HEK293 (cell line): ENCODE measurements at regions not wholly inside any gene's neighbourhood (a gene's known extent, or its start where the extent isn't known, plus 50 kb on each side); places are given as distances from the start of the nearest gene placed in this dataset.

Source experiments
- KLF10 ChIP-seq: fragments of 450-650 bp; IDR thresholded peaks from 2 replicates; pipeline ENCODE4 v1.5.1; 2018; ENCODE audit warnings: missing biosample characterization, mild to moderate bottlenecking, missing genetic modification characterization
- KLF16 ChIP-seq: fragments of 450-650 bp; formaldehyde crosslinking; IDR thresholded peaks from 2 replicates; pipeline ENCODE4 v1.5.1; 2017; ENCODE audit warnings: missing biosample characterization, missing genetic modification characterization
- MYNN ChIP-seq: fragments of 450-650 bp; formaldehyde crosslinking; IDR thresholded peaks from 2 replicates; pipeline ENCODE4 v1.5.1; 2016; ENCODE audit warnings: missing biosample characterization, missing genetic modification characterization, borderline replicate concordance
- YY1 ChIP-seq: fragments of 450-650 bp; formaldehyde crosslinking; IDR thresholded peaks from 2 replicates; pipeline ENCODE4 v1.5.1; 2018; ENCODE audit warnings: missing biosample characterization, missing genetic modification characterization
- ZBTB17 ChIP-seq: fragments of 450-650 bp; formaldehyde crosslinking; IDR thresholded peaks from 2 replicates; pipeline ENCODE4 v1.5.1; 2016; ENCODE audit warnings: missing biosample characterization, missing genetic modification characterization
- ZFHX2 ChIP-seq: fragments of 450-650 bp; formaldehyde crosslinking; conservative IDR thresholded peaks from 2 replicates; pipeline ENCODE4 v1.5.1; 2016; ENCODE audit warnings: missing biosample characterization, missing genetic modification characterization
- ZNF184 ChIP-seq: fragments of 450-650 bp; IDR thresholded peaks from 2 replicates; pipeline ENCODE4 v1.5.1; 2018; ENCODE audit warnings: missing biosample characterization, mild to moderate bottlenecking, missing genetic modification characterization
- ZNF394 ChIP-seq: fragments of 450-650 bp; formaldehyde crosslinking; IDR thresholded peaks from 2 replicates; pipeline ENCODE4 v1.5.1; 2016; ENCODE audit warnings: missing biosample characterization, missing genetic modification characterization, mild to moderate bottlenecking, moderate library complexity, borderline replicate concordance
- ZNF549 ChIP-seq: fragments of 450-650 bp; IDR thresholded peaks from 2 replicates; pipeline ENCODE4 v1.5.1; 2018; ENCODE audit warnings: missing biosample characterization, missing genetic modification characterization, mild to moderate bottlenecking, inconsistent platforms, moderate library complexity
- ZSCAN16 ChIP-seq: fragments of 450-650 bp; formaldehyde crosslinking; IDR thresholded peaks from 2 replicates; pipeline ENCODE4 v1.5.1; 2016; ENCODE audit warnings: missing biosample characterization, missing genetic modification characterization
- TF ChIP-seq, protein P1 (sequence below): fragments of 450-650 bp; formaldehyde crosslinking; IDR thresholded peaks from 2 replicates; pipeline ENCODE4 v1.5.1; 2016; ENCODE audit warnings: missing biosample characterization, missing genetic modification characterization
- TF ChIP-seq, protein P2 (sequence below): fragments of 450-650 bp; formaldehyde crosslinking; IDR thresholded peaks from 2 replicates; pipeline ENCODE4 v1.5.1; 2016; ENCODE audit warnings: missing biosample characterization, missing genetic modification characterization, low read depth
- TF ChIP-seq, protein P3 (sequence below): fragments of 450-650 bp; formaldehyde crosslinking; IDR thresholded peaks from 2 replicates; pipeline ENCODE4 v1.5.1; 2016; ENCODE audit warnings: missing biosample characterization, missing genetic modification characterization

DNA sequence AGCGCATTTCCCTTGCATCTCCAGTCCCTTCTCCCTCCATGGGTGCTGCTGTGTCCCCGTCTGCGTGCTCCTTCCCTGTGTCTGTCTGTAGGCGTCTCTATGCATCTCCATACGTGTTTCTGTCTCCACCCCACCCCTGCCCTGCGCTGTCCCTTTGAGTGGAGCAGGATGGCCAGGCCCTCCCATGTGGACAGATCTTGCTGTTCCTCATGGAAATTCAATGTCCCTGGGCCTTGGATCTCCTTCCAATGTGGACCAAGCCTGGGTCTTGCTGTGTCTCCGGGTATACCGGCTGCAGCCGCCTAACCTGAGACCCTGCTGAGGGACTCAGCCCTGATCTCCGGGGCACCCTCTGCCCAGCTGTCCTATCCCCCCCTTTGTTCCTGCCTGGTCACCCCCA lies 172.7 kb downstream of the BMP7 start:
- TF ChIP-seq ZSCAN16 (tag by site-specific recombination) (no peak), ZNF394 (tag by site-specific recombination) (no peak), KLF10 (tag by site-specific recombination) (no peak), ZNF549 (tag by site-specific recombination) (no peak), MYNN (tag by site-specific recombination) (no peak), ZNF184 (tag by site-specific recombination) (no peak), YY1 (no peak), ZFHX2 (tag by site-specific recombination) (no peak), ZBTB17 (tag by site-specific recombination) (no peak), KLF16 (tag by site-specific recombination) (no peak)
- TF ChIP-seq, protein P1, sequence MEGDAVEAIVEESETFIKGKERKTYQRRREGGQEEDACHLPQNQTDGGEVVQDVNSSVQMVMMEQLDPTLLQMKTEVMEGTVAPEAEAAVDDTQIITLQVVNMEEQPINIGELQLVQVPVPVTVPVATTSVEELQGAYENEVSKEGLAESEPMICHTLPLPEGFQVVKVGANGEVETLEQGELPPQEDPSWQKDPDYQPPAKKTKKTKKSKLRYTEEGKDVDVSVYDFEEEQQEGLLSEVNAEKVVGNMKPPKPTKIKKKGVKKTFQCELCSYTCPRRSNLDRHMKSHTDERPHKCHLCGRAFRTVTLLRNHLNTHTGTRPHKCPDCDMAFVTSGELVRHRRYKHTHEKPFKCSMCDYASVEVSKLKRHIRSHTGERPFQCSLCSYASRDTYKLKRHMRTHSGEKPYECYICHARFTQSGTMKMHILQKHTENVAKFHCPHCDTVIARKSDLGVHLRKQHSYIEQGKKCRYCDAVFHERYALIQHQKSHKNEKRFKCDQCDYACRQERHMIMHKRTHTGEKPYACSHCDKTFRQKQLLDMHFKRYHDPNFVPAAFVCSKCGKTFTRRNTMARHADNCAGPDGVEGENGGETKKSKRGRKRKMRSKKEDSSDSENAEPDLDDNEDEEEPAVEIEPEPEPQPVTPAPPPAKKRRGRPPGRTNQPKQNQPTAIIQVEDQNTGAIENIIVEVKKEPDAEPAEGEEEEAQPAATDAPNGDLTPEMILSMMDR: no peak
- TF ChIP-seq, protein P2, sequence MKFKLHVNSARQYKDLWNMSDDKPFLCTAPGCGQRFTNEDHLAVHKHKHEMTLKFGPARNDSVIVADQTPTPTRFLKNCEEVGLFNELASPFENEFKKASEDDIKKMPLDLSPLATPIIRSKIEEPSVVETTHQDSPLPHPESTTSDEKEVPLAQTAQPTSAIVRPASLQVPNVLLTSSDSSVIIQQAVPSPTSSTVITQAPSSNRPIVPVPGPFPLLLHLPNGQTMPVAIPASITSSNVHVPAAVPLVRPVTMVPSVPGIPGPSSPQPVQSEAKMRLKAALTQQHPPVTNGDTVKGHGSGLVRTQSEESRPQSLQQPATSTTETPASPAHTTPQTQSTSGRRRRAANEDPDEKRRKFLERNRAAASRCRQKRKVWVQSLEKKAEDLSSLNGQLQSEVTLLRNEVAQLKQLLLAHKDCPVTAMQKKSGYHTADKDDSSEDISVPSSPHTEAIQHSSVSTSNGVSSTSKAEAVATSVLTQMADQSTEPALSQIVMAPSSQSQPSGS (tag by site-specific recombination): no peak
- TF ChIP-seq, protein P3, sequence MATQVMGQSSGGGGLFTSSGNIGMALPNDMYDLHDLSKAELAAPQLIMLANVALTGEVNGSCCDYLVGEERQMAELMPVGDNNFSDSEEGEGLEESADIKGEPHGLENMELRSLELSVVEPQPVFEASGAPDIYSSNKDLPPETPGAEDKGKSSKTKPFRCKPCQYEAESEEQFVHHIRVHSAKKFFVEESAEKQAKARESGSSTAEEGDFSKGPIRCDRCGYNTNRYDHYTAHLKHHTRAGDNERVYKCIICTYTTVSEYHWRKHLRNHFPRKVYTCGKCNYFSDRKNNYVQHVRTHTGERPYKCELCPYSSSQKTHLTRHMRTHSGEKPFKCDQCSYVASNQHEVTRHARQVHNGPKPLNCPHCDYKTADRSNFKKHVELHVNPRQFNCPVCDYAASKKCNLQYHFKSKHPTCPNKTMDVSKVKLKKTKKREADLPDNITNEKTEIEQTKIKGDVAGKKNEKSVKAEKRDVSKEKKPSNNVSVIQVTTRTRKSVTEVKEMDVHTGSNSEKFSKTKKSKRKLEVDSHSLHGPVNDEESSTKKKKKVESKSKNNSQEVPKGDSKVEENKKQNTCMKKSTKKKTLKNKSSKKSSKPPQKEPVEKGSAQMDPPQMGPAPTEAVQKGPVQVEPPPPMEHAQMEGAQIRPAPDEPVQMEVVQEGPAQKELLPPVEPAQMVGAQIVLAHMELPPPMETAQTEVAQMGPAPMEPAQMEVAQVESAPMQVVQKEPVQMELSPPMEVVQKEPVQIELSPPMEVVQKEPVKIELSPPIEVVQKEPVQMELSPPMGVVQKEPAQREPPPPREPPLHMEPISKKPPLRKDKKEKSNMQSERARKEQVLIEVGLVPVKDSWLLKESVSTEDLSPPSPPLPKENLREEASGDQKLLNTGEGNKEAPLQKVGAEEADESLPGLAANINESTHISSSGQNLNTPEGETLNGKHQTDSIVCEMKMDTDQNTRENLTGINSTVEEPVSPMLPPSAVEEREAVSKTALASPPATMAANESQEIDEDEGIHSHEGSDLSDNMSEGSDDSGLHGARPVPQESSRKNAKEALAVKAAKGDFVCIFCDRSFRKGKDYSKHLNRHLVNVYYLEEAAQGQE (tag by site-specific recombination): no peak
